ENCODE measurements at regions not wholly inside any gene's neighbourhood (a gene's known extent, or its start where the extent isn't known, plus 50 kb on each side); places are given as distances from the start of the nearest gene placed in this dataset.

DNA sequence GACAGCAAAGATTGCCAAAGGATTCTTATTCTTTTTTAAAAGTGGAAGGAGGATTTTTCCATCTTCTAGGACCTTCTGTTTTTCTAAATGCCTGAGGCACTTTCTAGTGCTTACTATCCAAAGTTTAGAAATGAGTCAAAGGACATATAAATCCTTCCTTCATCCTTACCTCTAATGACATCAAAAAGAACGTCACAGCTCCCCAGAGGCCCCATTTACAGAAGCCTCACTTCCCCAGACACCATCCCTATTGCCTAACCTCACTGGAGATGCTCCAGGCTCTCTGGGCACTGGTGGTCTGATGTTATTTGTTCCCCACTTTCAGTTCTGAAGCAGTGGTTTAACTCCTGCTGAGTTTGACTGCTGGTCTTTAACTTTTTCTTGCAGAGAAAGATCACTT lies 504.3 kb downstream of the AGTPBP1 start:
- Mint-ChIP-seq H3K36me3 (ENCODE audit: unreplicated experiment) (no peaks in the 10 kb centered on the region), H3K4me3 (ENCODE audit: unreplicated experiment) (no peak overlapping the region), H3K27ac (ENCODE audit: unreplicated experiment) (no peak overlapping the region), H3K9me3 (ENCODE audit: unreplicated experiment) (peaks cover 7% of the 10 kb centered on the region), H3K4me1 (ENCODE audit: unreplicated experiment) (peaks cover 16% of the 10 kb centered on the region), H3K27me3 (ENCODE audit: unreplicated experiment) (no peaks in the 10 kb centered on the region)
- TF ChIP-seq, protein P1, sequence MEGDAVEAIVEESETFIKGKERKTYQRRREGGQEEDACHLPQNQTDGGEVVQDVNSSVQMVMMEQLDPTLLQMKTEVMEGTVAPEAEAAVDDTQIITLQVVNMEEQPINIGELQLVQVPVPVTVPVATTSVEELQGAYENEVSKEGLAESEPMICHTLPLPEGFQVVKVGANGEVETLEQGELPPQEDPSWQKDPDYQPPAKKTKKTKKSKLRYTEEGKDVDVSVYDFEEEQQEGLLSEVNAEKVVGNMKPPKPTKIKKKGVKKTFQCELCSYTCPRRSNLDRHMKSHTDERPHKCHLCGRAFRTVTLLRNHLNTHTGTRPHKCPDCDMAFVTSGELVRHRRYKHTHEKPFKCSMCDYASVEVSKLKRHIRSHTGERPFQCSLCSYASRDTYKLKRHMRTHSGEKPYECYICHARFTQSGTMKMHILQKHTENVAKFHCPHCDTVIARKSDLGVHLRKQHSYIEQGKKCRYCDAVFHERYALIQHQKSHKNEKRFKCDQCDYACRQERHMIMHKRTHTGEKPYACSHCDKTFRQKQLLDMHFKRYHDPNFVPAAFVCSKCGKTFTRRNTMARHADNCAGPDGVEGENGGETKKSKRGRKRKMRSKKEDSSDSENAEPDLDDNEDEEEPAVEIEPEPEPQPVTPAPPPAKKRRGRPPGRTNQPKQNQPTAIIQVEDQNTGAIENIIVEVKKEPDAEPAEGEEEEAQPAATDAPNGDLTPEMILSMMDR (IDR thresholded peaks at IDR 0.05): no peak
- no peak for DNase-seq (ENCODE audit: extremely low spot score, unreplicated experiment)

DNA sequence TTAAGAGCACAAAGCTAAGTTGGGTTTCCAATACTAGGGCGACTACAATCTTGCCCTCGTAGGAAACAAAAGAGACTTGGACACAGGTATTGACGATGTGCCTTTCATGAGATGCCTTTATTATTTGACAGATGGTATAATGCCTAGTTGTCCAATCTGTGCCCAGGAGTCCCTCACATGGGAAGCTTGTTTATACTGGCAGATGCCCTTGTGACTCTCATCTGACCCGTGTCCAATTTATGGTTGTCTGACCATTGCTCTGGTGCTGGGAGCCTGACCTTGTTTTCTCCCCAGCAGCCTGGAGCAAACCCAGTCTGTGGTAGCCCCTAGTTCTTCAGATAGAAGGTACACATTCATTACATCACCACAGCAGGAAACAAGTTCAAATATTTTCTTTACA lies 511.7 kb downstream of the AGTPBP1 start:
- peaks cover 32% of the 10 kb centered on the region for H3K4me1 Mint-ChIP-seq (ENCODE audit: unreplicated experiment)
- TF ChIP-seq, protein P1 (IDR thresholded peaks at IDR 0.05): no peak
- no peaks in the 10 kb centered on the region for H3K9me3 Mint-ChIP-seq (ENCODE audit: unreplicated experiment)
- no peaks in the 10 kb centered on the region for H3K27me3 Mint-ChIP-seq (ENCODE audit: unreplicated experiment)
- H3K4me3 Mint-ChIP-seq (ENCODE audit: unreplicated experiment): no peak overlapping the region
- H3K36me3 Mint-ChIP-seq (ENCODE audit: unreplicated experiment): no peaks in the 10 kb centered on the region
- DNase-seq (ENCODE audit: extremely low spot score, unreplicated experiment): no peak
- no peak overlapping the region for H3K27ac Mint-ChIP-seq (ENCODE audit: unreplicated experiment)

DNA sequence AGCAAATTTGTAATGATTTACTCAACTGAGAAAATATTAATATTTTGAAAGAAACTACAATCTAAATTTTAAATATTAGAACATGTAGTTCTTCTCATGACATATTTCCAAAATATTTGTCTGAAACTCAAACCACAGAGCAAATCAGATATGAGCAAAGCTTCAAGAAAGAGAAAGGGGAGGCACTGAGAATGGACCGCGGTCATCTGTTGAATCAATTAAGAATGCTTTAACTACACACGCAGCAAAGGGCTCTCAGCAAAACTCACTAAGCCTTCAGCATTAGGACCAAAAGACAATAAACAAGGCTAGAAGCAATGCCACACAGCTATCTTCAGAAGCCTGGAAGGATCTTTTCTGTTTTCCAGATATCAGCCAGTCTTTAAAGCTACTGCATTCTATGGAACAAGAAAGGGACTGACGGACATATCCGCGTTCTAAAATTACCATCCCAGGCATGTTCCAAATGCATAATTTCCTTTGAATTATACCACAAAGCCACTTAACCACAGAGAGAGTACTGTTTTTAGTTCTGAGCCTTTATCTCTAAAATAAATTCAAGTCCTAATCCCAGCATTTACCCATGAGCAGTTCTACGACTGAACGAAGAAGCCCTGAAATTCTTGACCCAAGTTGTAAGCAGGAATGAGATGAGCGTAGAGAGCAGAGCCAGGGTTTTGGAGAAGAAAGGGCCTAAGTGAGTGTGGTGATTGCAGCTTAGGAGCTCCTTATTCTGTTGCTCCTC lies 513.5 kb downstream of the AGTPBP1 start:
- Mint-ChIP-seq H3K4me1 (ENCODE audit: unreplicated experiment) (peaks cover 50% of the 10 kb centered on the region), H3K9me3 (ENCODE audit: unreplicated experiment) (no peaks in the 10 kb centered on the region), H3K36me3 (ENCODE audit: unreplicated experiment) (no peaks in the 10 kb centered on the region), H3K27me3 (ENCODE audit: unreplicated experiment) (no peaks in the 10 kb centered on the region), H3K4me3 (ENCODE audit: unreplicated experiment) (no peak overlapping the region), H3K27ac (ENCODE audit: unreplicated experiment) (no peak overlapping the region)
- TF ChIP-seq, protein P1 (IDR thresholded peaks at IDR 0.05): no peak
- no peak for DNase-seq (ENCODE audit: extremely low spot score, unreplicated experiment)

DNA sequence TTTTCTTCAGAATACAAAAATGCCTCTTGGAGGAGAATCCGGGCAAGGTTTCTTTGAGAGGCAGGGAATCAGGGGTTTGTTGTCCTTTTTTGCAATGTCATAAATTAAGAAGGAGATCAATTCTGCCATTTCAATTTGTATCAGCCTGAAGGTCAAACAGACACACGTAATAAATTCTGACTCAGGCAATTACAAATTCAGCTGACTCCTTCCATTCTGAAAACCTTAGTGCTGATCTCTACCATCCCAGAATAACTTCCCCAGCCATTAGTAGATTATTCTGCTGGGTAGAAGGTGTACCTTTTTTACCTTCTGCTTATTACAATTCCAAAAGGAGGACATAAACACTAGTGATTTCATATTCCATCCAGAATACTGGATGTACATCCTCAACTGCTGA lies 516.6 kb downstream of the AGTPBP1 start:
- TF ChIP-seq, protein P1 (IDR thresholded peaks at IDR 0.05): no peak
- DNase-seq (ENCODE audit: extremely low spot score, unreplicated experiment): no peak
- Mint-ChIP-seq H3K27me3 (ENCODE audit: unreplicated experiment) (no peaks in the 10 kb centered on the region), H3K27ac (ENCODE audit: unreplicated experiment) (peak overlapping the region; percentile 74), H3K4me3 (ENCODE audit: unreplicated experiment) (no peak overlapping the region), H3K36me3 (ENCODE audit: unreplicated experiment) (no peaks in the 10 kb centered on the region), H3K4me1 (ENCODE audit: unreplicated experiment) (peaks cover 52% of the 10 kb centered on the region), H3K9me3 (ENCODE audit: unreplicated experiment) (no peaks in the 10 kb centered on the region)

DNA sequence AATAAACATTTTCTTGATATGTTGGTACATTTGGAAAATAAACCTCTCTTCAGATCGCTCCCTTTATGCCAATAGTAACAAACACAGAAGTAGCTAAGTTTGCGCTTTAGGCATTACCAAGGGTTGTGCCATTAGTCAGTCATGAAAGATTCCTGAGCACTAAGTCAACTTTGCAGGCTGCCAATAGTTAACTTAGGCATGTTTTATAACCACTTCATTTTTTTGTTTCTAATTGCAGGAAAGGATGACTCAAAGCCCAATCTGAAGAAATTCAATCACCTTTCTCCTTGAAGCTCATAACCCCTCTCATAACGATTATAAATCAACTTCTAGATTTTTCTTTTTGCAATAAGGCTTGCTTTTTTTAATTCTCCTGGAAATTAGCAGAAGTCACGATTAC lies 517.0 kb downstream of the AGTPBP1 start:
- Mint-ChIP-seq H3K4me3 (ENCODE audit: unreplicated experiment) (no peak overlapping the region), H3K4me1 (ENCODE audit: unreplicated experiment) (peaks cover 52% of the 10 kb centered on the region), H3K36me3 (ENCODE audit: unreplicated experiment) (no peaks in the 10 kb centered on the region), H3K27ac (ENCODE audit: unreplicated experiment) (peak overlapping the region; percentile 74), H3K27me3 (ENCODE audit: unreplicated experiment) (no peaks in the 10 kb centered on the region), H3K9me3 (ENCODE audit: unreplicated experiment) (no peaks in the 10 kb centered on the region)
- no peak for DNase-seq (ENCODE audit: extremely low spot score, unreplicated experiment)
- TF ChIP-seq, protein P1 (IDR thresholded peaks at IDR 0.05): no peak

Measured in osteocyte (in vitro differentiated cells).